Mucosa of rectum (tissue), 2 donors: ENCODE measurements at regions not wholly inside any gene's neighbourhood (a gene's known extent, or its start where the extent isn't known, plus 50 kb on each side); places are given as distances from the start of the nearest gene placed in this dataset.
"Not testable (repeated sequence)": the region's sequence is repeated elsewhere in the genome, so short reads cannot be mapped to it uniquely, and the experiment has no call there.

Experiments used
- H3K27ac ChIP-seq, 2 donors: one replicate each; pipeline ENCODE4 v1.7.0; 2013; ENCODE audit warnings: inconsistent platforms in 2 of 2, low read depth in 2 of 2, low read length in 2 of 2
- H3K27me3 ChIP-seq, 2 donors: one replicate each; pipeline ENCODE4 v1.7.0; 2013; ENCODE audit warnings: low read length in 2 of 2; ENCODE audit not compliant: control insufficient read depth in 2 of 2, insufficient read depth in 2 of 2
- H3K36me3 ChIP-seq, 2 donors: one replicate each; pipeline ENCODE4 v1.7.0; 2013; ENCODE audit warnings: low read length in 2 of 2; ENCODE audit not compliant: control insufficient read depth in 2 of 2, insufficient read depth in 2 of 2
- H3K4me1 ChIP-seq, 2 donors: one replicate each; pipeline ENCODE4 v1.7.0; 2013; ENCODE audit warnings: low read length in 2 of 2, mild to moderate bottlenecking in 1 of 2; ENCODE audit not compliant: control insufficient read depth in 2 of 2, insufficient read depth in 2 of 2
- H3K4me3 ChIP-seq, 2 donors: one replicate each; pipeline ENCODE4 v1.7.0; 2013; ENCODE audit warnings: low read length in 2 of 2
- H3K9ac ChIP-seq, 2 donors: one replicate each; pipeline ENCODE4 v1.7.0; 2013; ENCODE audit warnings: low read length in 2 of 2, low read depth in 1 of 2, mild to moderate bottlenecking in 1 of 2
- H3K9me3 ChIP-seq, 2 donors: one replicate each; pipeline ENCODE4 v1.7.0; 2013; ENCODE audit warnings: low read length in 2 of 2; ENCODE audit not compliant: control insufficient read depth in 2 of 2
- donor health status: healthy.
- donor health status: Normal muscosa, but diverticular disease.

- H3K4me1 ChIP-seq, H3K9ac ChIP-seq, H3K36me3 ChIP-seq, H3K9me3 ChIP-seq, H3K27ac ChIP-seq, H3K4me3 ChIP-seq: not testable (repeated sequence)
- H3K27me3 ChIP-seq = peaks cover 4 to 16% of the 10 kb centered on the region in 2 donors
Observed at GRCh38 chr9:62860939-62861860, 1671.4 kb downstream of the SPATA31A7 start.

GRCh38 chr9:62862180-62862579, 1672.3 kb downstream of the SPATA31A7 start:
- not testable (repeated sequence) for H3K27ac ChIP-seq, H3K36me3 ChIP-seq, H3K4me3 ChIP-seq, H3K4me1 ChIP-seq, H3K9ac ChIP-seq, H3K9me3 ChIP-seq
- peaks cover 4 to 16% of the 10 kb centered on the region in 2 donors for H3K27me3 ChIP-seq

- peaks cover 4 to 19% of the 10 kb centered on the region in 2 donors for H3K27me3 ChIP-seq
- H3K36me3 ChIP-seq, H3K4me1 ChIP-seq, H3K27ac ChIP-seq, H3K9ac ChIP-seq, H3K4me3 ChIP-seq, H3K9me3 ChIP-seq: not testable (repeated sequence)
Observed at GRCh38 chr9:62863319-62863718, 1673.5 kb downstream of the SPATA31A7 start.

- not testable (repeated sequence) for H3K4me3 ChIP-seq, H3K27ac ChIP-seq, H3K36me3 ChIP-seq, H3K4me1 ChIP-seq, H3K9me3 ChIP-seq, H3K9ac ChIP-seq
- H3K27me3 ChIP-seq = peaks cover 4 to 19% of the 10 kb centered on the region in 2 donors
Observed at GRCh38 chr9:62863867-62864266, 1674.0 kb downstream of the SPATA31A7 start.

GRCh38 chr9:62864481-62865469, 1674.9 kb downstream of the SPATA31A7 start:
- Histone ChIP-seq H3K4me3 (peak overlapping the region in 1 of 2 donors; percentile 44), H3K27me3 (peaks cover 4 to 19% of the 10 kb centered on the region in 2 donors)
- not testable (repeated sequence) for H3K27ac ChIP-seq, H3K9ac ChIP-seq, H3K4me1 ChIP-seq, H3K9me3 ChIP-seq, H3K36me3 ChIP-seq

- not testable (repeated sequence) for H3K9ac ChIP-seq, H3K9me3 ChIP-seq, H3K36me3 ChIP-seq, H3K27ac ChIP-seq, H3K4me3 ChIP-seq, H3K4me1 ChIP-seq
- H3K27me3 ChIP-seq = peaks cover 4 to 11% of the 10 kb centered on the region in 2 donors
Observed at GRCh38 chr9:62869061-62869460, 1679.2 kb downstream of the SPATA31A7 start.

- not testable (repeated sequence) for H3K9ac ChIP-seq, H3K9me3 ChIP-seq, H3K4me3 ChIP-seq, H3K27me3 ChIP-seq, H3K27ac ChIP-seq, H3K36me3 ChIP-seq, H3K4me1 ChIP-seq
Observed at GRCh38 chr9:62871765-62872164, 1681.9 kb downstream of the SPATA31A7 start.

GRCh38 chr9:62874213-62874612, 1684.4 kb downstream of the SPATA31A7 start:
- H3K9ac ChIP-seq, H3K27ac ChIP-seq, H3K9me3 ChIP-seq, H3K36me3 ChIP-seq, H3K27me3 ChIP-seq, H3K4me1 ChIP-seq, H3K4me3 ChIP-seq: not testable (repeated sequence)

GRCh38 chr9:62874745-62875599, 1685.1 kb downstream of the SPATA31A7 start:
- not testable (repeated sequence) for H3K27ac ChIP-seq, H3K9me3 ChIP-seq, H3K36me3 ChIP-seq, H3K9ac ChIP-seq, H3K4me3 ChIP-seq, H3K4me1 ChIP-seq, H3K27me3 ChIP-seq
